ENCODE measurements at regions not wholly inside any gene's neighbourhood (a gene's known extent, or its start where the extent isn't known, plus 50 kb on each side); places are given as distances from the start of the nearest gene placed in this dataset.

DNA sequence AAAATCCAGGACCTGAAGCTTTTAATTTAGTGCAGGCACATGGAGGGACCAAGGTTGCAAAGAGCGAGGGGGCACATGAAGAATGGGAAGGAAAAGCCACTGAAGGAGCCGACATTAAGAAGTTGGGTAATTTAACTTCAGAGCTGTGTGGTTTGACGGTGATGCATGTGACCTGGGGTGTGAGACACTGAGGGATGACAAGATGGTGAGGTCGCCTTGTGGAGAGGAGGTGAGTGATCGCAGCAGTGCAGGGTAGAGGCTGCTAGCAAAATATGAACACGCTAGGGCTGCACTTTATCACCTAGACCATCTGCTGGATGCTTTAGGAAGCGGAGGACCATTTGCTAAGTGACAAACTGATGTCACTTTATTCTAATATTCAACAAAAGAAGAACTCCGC lies 339.0 kb upstream of the KIF2A start:
- Histone ChIP-seq H3K4me2 (ENCODE audit: insufficient read depth, low read length) (no peak overlapping the region), H3K36me3 (ENCODE audit: insufficient read depth, low read length) (no peaks in the 10 kb centered on the region), H3K79me2 (ENCODE audit: insufficient read depth, low read length) (no peaks in the 10 kb centered on the region), H4K20me1 (ENCODE audit: insufficient read depth, low read length) (no peaks in the 10 kb centered on the region), H3K27me3 (ENCODE audit: insufficient read depth, low read length, poor library complexity) (no peaks in the 10 kb centered on the region), H3K4me1 (ENCODE audit: insufficient read depth, low read length) (no peaks in the 10 kb centered on the region), H3K9ac (ENCODE audit: low read depth, low read length) (no peak overlapping the region), H3K9me3 (ENCODE audit: insufficient read depth, low read length, severe bottlenecking) (no peaks in the 10 kb centered on the region), H2AFZ (ENCODE audit: low read depth, low read length) (no peak overlapping the region), H3K27ac (ENCODE audit: low read length) (no peak overlapping the region), H3K4me3 (ENCODE audit: low read depth in 1 of 2, low read length in 2 of 2) (no peak overlapping the region)
- no peak for ATAC-seq (ENCODE audit: insufficient read depth, low read depth)
- DNase-seq = no peak
- TF ChIP-seq EZH2 (IDR thresholded peaks at IDR 0.05; ENCODE audit: borderline replicate concordance, low read depth, low read length, severe bottlenecking) = no peak
- TF ChIP-seq, protein P1, sequence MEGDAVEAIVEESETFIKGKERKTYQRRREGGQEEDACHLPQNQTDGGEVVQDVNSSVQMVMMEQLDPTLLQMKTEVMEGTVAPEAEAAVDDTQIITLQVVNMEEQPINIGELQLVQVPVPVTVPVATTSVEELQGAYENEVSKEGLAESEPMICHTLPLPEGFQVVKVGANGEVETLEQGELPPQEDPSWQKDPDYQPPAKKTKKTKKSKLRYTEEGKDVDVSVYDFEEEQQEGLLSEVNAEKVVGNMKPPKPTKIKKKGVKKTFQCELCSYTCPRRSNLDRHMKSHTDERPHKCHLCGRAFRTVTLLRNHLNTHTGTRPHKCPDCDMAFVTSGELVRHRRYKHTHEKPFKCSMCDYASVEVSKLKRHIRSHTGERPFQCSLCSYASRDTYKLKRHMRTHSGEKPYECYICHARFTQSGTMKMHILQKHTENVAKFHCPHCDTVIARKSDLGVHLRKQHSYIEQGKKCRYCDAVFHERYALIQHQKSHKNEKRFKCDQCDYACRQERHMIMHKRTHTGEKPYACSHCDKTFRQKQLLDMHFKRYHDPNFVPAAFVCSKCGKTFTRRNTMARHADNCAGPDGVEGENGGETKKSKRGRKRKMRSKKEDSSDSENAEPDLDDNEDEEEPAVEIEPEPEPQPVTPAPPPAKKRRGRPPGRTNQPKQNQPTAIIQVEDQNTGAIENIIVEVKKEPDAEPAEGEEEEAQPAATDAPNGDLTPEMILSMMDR (IDR thresholded peaks at IDR 0.05; ENCODE audit: borderline replicate concordance, extremely low read depth, low read length, poor library complexity, severe bottlenecking) = no peak

DNA sequence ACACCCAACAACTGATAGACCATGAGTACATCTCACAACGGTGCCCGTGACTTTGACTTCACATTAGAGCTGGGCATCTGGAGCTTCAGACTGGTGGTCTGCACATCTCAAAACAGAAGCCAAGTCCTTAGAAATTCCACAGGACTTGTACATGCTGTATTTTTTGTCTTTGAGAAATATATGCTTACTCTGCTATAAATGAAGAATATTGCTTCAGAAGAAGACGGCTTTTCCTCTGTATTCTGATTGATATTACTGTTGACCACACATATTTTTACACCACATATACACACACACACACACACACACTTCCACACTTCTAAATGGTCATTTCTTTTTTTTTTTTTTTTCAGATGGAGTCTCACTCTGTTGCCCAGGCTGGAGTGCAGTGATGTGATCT lies 338.3 kb upstream of the KIF2A start:
- DNase-seq (no peak), ATAC-seq (ENCODE audit: insufficient read depth, low read depth) (no peak)
- H4K20me1 ChIP-seq (ENCODE audit: insufficient read depth, low read length) = no peaks in the 10 kb centered on the region
- H3K4me2 ChIP-seq (ENCODE audit: insufficient read depth, low read length) = no peak overlapping the region
- H3K36me3 ChIP-seq (ENCODE audit: insufficient read depth, low read length) = no peaks in the 10 kb centered on the region
- no peaks in the 10 kb centered on the region for H3K9me3 ChIP-seq (ENCODE audit: insufficient read depth, low read length, severe bottlenecking)
- H3K4me1 ChIP-seq (ENCODE audit: insufficient read depth, low read length) = no peaks in the 10 kb centered on the region
- no peak overlapping the region for H3K9ac ChIP-seq (ENCODE audit: low read depth, low read length)
- no peaks in the 10 kb centered on the region for H3K79me2 ChIP-seq (ENCODE audit: insufficient read depth, low read length)
- no peaks in the 10 kb centered on the region for H3K27me3 ChIP-seq (ENCODE audit: insufficient read depth, low read length, poor library complexity)
- H3K27ac ChIP-seq (ENCODE audit: low read length) = no peak overlapping the region
- no peak for TF ChIP-seq EZH2 (IDR thresholded peaks at IDR 0.05; ENCODE audit: borderline replicate concordance, low read depth, low read length, severe bottlenecking)
- TF ChIP-seq, protein P1 (IDR thresholded peaks at IDR 0.05; ENCODE audit: borderline replicate concordance, extremely low read depth, low read length, poor library complexity, severe bottlenecking) = no peak
- no peak overlapping the region for H3K4me3 ChIP-seq (ENCODE audit: low read depth in 1 of 2, low read length in 2 of 2)
- H2AFZ ChIP-seq (ENCODE audit: low read depth, low read length) = no peak overlapping the region

DNA sequence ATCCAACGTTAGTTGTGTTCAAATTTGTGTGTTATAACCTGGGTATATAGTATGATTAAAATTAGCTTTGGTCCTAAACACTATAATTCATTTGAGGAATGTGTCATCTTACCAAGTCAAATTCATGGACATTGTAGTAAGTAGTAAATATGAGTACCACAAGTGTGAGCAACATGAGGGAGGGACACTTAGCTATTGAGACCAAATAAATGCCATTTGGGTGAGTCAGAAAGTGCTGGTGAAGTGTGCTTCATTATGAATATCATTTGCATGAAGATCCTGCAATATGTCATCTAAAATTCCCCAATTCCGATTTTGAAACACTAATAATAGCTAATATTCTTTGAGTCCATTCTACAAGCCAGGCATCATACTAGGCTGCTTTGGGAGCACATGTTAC lies 336.7 kb upstream of the KIF2A start:
- H3K79me2 ChIP-seq (ENCODE audit: insufficient read depth, low read length) = no peaks in the 10 kb centered on the region
- H3K9ac ChIP-seq (ENCODE audit: low read depth, low read length) = no peak overlapping the region
- ATAC-seq (ENCODE audit: insufficient read depth, low read depth) (no peak), DNase-seq (no peak)
- TF ChIP-seq, protein P1 (IDR thresholded peaks at IDR 0.05; ENCODE audit: borderline replicate concordance, extremely low read depth, low read length, poor library complexity, severe bottlenecking) = no peak
- TF ChIP-seq EZH2 (IDR thresholded peaks at IDR 0.05; ENCODE audit: borderline replicate concordance, low read depth, low read length, severe bottlenecking) = no peak
- no peak overlapping the region for H2AFZ ChIP-seq (ENCODE audit: low read depth, low read length)
- H3K4me1 ChIP-seq (ENCODE audit: insufficient read depth, low read length) = no peaks in the 10 kb centered on the region
- H3K27me3 ChIP-seq (ENCODE audit: insufficient read depth, low read length, poor library complexity) = no peaks in the 10 kb centered on the region
- no peak overlapping the region for H3K27ac ChIP-seq (ENCODE audit: low read length)
- no peak overlapping the region for H3K4me2 ChIP-seq (ENCODE audit: insufficient read depth, low read length)
- no peaks in the 10 kb centered on the region for H3K36me3 ChIP-seq (ENCODE audit: insufficient read depth, low read length)
- no peaks in the 10 kb centered on the region for H4K20me1 ChIP-seq (ENCODE audit: insufficient read depth, low read length)
- no peak overlapping the region for H3K4me3 ChIP-seq (ENCODE audit: low read depth in 1 of 2, low read length in 2 of 2)
- no peaks in the 10 kb centered on the region for H3K9me3 ChIP-seq (ENCODE audit: insufficient read depth, low read length, severe bottlenecking)

DNA sequence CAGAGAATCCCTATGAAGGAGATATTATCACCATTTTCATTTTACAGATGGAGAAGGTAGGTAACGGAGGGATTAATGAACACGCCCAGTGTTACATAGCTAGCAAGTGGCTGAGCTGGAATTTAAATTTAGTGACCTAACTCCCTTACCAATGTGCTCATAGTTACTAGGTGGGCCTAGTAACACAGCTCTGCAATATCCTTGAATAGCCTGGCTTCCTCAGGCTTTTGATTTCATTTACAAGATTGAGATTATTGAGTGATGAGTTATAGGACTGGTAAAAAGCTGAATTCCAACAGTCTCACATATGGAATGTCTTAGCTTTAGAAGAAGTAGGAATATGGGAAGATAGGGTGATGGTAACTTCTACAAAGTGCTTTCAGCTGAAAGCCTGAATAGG lies 336.3 kb upstream of the KIF2A start:
- H3K4me2 ChIP-seq (ENCODE audit: insufficient read depth, low read length) = no peak overlapping the region
- no peaks in the 10 kb centered on the region for H3K36me3 ChIP-seq (ENCODE audit: insufficient read depth, low read length)
- H3K79me2 ChIP-seq (ENCODE audit: insufficient read depth, low read length) = no peaks in the 10 kb centered on the region
- no peaks in the 10 kb centered on the region for H3K9me3 ChIP-seq (ENCODE audit: insufficient read depth, low read length, severe bottlenecking)
- no peak overlapping the region for H3K9ac ChIP-seq (ENCODE audit: low read depth, low read length)
- H3K27ac ChIP-seq (ENCODE audit: low read length) = no peak overlapping the region
- no peaks in the 10 kb centered on the region for H4K20me1 ChIP-seq (ENCODE audit: insufficient read depth, low read length)
- no peak for TF ChIP-seq EZH2 (IDR thresholded peaks at IDR 0.05; ENCODE audit: borderline replicate concordance, low read depth, low read length, severe bottlenecking)
- TF ChIP-seq, protein P1 (IDR thresholded peaks at IDR 0.05; ENCODE audit: borderline replicate concordance, extremely low read depth, low read length, poor library complexity, severe bottlenecking) = no peak
- DNase-seq = no peak
- no peak overlapping the region for H2AFZ ChIP-seq (ENCODE audit: low read depth, low read length)
- no peak for ATAC-seq (ENCODE audit: insufficient read depth, low read depth)
- no peak overlapping the region for H3K4me3 ChIP-seq (ENCODE audit: low read depth in 1 of 2, low read length in 2 of 2)
- no peaks in the 10 kb centered on the region for H3K4me1 ChIP-seq (ENCODE audit: insufficient read depth, low read length)
- no peaks in the 10 kb centered on the region for H3K27me3 ChIP-seq (ENCODE audit: insufficient read depth, low read length, poor library complexity)
